Hippocampal formation (tissue), 2 donors: ENCODE measurements at regions not wholly inside any gene's neighbourhood (a gene's known extent, or its start where the extent isn't known, plus 50 kb on each side); places are given as distances from the start of the nearest gene placed in this dataset.

ENCODE experiments used
- DNase-seq, 2 donors: peaks; one replicate each; lab custom pipeline; 2025; lab: John Stamatoyannopoulos, UW

DNA sequence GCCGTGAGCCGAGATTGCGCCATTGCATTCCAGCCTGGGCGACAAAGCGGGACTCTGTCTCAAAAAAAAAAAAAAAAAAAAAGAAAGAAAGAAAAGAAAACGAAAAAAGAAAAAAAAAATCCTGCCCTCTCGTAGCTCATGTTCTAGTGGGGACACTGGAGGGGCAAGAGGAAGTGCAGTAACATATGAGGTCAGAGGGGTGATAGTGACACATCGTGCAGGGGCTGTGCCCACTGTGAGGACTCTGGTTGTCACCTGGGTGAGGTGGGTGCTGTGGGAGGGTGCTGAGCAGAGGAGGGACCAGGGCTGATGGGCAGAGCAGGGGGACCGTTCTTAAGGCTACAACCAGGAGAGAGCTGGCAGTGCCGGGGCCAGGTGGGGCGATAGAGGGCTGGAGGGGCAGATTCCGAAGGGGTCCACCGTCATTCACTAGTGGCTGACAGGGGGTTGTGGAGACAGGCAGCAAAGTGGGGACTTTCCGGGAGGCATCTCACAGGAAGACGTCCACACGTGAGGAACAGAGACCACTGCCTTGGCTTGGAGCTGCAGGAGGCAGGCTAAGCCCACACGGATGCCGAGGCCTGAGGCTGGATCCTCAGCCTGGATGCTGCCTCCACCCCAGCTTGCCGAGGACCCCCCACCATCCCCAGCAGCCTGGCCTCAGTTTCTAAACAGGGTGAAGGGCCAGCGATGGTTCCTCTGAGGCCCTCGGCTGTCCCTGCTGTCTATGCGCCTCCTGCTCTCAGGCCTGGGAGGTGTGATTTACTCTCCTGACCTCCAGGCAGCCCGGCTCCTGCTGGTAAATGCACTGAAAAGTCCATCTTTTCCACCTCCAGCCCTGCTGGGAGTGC is 154.3 kb upstream of the IQSEC1 start:
- DNase-seq, result no peak

DNA sequence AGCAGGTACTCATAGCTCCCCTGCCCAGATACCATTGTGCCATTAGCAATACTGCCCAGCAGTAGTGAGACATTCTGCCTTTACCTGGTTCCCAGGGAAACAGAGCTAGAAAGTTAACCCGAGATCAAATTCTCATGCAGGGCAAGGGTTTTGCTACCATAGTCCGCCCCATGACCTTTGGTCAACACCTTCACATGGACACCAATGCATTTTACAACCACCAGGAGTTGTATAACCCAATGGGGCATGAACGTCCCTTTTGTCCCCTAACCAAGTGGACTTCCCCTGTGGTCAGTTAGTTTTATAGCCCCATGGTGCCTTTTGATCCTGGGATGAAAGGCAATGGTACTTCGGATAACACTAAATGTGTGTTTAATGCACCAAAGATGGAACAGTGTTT is 151.7 kb upstream of the IQSEC1 start:
- DNase-seq, result no peak

DNA sequence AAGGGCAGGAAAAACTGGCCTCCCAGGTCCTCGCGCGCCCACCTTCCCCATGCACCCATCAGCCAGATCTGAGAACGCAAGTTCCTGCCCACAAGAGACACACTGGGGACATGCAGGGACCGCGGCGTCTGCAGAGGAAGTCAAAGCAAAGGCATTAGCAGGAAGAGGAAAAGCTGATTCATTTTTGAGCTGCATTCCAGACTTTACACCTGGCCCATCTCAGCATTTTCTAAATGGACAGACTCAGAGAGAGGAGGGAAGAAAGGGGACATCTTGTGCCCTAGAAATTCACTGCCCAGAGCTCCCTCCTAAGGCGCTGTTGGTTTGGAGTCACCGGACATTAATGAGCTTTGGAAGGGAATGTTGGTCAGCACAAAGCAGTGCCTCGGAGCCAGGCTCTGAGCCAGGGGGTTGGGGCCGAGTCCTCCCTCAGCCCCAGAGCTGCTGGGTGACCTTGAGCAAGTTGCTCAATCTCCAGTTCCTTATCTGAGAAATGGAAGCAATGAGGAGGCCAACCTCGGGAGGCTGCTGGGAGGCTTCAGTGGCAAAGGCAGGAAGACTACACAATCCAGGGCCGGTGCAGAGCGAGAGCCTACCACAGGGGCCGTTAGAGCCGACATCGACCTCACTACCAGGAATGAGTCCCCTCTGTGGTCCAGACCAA is 150.5 kb upstream of the IQSEC1 start:
- DNase-seq, result no peak

DNA sequence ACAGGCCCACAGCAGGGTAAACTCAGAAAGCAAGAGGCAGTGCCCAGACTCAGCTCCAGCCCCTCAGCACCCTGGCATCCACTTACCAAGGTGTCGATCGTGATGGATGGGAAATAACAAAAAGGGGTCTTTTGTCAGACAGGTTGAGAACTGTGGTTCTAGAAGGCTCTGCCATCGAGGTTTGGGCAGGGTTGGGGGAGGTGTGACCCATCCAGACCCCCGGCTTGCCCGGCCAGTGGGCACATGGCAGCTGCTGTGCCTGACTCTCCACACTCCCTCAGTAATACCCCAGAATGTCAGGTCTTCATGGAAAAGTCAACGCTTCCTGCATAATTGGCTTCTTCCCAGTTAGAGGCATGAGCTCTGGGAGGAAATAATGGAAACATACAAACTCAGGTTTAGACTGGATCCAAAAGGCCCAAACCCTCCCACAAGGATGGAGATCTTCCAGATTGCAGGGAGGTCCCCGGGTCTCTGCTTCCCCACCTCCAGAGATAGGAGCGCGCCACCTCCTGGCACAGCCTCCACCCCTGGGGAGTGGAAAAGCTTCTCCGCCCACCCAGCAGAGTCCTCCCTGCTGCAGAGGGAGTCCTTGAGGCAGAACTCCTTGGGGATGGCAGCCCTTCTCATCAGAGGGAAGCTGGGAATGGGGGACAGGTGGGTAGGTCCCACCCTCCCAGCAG is 149.8 kb upstream of the IQSEC1 start:
- no peak for DNase-seq

DNA sequence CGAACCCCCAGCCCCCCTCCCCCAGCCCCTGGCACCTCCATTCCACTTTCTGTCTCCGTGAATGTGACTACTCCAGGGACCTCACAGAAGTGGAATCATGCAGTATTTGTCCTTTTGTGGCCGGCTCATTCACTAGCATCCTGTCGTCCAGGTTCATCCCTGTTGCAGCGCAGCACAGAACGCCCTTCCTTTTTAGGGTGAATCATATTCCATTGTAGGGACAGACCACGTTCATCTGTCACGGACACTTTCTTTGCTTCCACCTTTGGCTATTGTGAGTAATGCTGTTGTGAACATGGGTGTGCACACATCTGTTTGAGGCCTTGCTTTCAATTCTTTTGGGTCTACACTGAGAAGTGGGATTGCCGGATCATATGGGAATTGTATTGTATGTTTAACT is 148.9 kb upstream of the IQSEC1 start:
- no peak for DNase-seq

DNA sequence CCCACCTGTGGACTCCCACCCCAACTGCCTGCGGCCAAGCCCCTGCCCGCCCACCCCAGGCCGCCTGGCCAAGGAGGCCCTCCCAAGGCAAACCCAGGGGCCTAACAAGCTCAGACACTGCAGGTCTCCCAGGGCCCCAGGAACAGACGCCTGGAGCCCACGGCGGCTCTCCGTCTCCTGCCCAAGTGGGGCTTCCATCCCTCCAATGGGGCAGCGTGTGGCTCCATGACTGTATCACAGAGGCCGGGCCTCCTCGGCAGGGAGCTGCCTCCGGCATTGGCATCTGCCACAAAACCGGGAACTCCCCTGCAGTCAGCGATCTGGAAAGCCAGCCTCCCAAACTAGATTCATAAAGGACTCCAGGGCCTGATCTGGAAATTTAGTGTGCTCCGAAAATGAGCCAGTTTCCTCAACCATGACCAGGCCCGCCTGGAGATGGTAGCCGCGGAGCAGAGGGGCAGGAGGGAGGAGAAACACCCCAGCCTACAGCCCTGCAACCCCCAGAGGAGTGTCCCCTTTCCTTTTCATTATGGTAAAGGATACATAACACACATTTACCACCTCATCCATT is 148.3 kb upstream of the IQSEC1 start:
- no peak for DNase-seq

DNA sequence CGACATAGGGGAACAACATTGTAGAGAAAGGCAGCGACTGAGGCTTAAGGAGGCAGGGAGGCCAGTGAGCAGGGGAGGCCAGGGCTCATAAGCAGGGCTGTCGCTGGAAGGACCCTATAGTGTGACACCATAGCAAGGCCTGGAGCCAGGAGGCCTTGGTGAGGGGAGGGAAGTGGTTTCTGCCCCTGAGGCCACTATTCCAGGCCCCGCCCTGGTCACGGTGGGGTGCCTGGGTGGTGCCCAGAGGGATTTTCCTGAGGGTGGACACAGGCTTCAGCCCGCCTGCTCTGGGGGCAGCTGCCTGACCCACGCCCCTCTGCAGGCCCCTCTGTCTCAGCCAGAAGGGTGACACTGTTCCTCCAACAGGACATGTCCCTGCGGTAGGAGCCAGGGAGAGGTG is 147.8 kb upstream of the IQSEC1 start:
- no peak for DNase-seq

DNA sequence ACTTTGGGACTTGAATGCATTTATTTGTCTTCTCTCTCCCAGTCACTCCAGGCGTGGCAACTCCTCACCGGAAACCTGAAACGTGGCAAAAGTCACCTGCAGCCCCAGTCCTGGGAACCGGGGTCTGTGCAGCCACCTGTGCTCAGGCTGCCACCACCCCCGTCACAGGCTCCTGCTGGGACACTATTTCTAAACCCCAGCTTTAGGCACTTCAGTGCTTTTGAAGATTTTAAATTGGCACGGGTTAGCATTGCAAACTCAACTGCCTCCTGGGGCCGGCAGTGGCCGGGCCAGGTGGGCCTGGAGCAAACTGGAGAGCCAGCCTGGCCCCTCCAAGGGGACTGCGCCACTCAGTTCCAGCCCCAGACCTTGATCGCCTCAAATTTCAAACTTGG is 146.7 kb upstream of the IQSEC1 start:
- no peak for DNase-seq

DNA sequence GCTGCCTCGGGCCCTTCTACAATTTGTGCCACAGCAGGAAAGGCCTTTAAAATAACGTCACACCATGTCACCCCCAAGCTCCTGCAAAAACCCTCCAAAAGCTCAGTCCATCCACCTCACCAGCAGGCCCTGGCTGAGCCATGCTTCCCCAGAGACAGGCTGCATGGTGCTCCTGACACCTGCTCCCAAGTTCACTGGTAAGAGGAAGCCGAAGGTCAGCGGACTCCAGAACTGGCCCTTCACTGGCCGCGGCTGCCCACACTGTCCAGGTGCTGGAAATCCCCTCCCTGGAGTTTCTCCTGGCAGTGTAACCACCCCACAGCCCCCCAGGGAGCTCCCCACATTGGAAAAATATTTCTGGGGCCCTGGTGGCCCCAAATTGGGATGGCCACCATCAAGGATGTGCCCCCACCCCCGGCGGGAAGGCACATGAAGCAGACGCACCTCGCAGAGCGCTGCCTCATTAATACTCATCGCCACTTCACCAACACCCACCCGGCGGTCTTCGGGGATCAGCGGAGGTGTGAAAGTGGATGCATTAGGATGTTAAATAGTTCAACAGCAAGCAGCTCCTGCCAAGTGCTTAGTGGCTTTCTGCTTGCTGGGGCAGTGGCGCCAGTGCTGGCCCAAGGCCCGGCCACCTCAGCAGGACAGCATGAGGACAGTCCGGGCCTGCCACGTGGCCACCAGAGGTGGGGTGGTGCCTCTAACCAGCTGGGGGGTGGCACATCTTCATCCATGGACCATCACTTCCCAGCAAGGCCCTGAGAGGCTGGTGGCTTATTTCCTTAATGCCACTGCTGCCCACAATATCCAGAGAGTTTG is 146.1 kb upstream of the IQSEC1 start:
- DNase-seq, result no peak

DNA sequence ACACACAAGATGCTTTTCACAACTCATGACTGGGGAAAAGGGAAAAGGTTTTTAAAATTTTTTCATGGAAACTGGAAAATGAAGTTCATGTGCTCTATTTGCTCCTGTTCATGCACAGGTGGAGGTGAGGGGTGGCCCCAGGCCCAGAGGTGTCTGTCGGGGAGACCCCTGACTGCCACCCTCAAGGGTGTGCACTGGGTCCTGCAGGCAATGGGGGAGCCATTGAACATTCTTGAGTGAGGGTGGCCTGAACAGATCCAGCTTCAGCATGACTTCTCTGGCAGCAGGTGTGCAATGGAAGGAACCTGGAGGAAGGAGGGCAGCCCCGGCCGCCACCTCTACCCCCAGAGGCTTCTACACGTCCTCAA is 145.3 kb upstream of the IQSEC1 start:
- no peak for DNase-seq

DNA sequence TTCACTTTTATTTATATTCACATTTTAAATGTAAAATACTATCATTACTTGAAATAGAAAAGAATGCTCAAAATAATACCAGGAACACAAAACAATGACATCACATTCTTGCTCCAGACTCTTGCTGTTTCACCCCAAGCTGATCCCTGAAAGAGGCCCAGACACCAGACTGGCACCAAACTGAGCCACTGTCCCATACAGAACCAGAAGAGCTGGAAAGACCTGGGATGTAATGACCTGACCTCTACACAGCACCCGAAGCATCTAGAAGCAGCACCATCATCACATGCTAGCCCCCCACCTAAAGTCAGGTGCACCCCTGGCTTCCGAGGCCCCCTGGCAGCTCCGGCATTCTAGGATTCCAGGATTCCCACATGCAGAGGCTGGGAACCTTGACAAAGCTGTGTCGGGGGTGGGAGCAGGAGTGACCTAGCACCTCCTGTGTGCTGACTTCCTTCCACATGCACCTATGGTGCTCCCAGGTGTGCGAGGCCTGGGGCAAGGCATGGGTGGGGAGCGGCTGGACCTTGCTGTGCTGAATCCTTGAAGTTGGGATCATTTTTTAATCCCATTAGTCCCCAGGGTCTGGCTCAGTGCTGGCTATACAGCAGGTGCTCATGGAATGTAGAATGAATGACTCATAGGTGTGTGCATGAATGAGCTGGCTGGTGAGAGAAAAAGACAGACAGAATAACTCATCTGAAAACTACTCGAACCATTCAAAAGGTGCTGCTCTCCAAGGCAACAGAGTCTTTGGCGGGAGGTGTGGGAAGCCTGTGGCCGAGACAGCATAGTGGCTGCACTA is 144.7 kb upstream of the IQSEC1 start:
- DNase-seq, result no peak

DNA sequence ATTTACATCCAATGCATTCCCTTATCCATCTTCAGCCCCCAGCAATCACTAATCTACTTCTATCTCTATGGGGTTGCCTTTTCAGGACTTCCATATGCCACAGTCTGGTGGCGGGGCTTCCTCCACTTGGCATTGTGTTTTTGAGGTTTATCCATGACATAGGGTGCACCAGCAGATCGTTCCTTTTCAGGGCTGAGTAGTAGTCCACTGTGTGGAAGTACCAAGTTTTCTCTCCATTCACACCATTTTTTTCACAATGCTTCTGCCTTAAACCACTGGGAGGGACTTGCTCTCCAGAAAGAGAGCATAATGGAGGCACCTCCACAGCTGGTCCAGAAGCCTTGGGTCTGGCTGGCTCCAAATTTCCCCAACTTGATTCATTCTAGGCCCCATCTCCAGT is 144.0 kb upstream of the IQSEC1 start:
- no peak for DNase-seq

DNA sequence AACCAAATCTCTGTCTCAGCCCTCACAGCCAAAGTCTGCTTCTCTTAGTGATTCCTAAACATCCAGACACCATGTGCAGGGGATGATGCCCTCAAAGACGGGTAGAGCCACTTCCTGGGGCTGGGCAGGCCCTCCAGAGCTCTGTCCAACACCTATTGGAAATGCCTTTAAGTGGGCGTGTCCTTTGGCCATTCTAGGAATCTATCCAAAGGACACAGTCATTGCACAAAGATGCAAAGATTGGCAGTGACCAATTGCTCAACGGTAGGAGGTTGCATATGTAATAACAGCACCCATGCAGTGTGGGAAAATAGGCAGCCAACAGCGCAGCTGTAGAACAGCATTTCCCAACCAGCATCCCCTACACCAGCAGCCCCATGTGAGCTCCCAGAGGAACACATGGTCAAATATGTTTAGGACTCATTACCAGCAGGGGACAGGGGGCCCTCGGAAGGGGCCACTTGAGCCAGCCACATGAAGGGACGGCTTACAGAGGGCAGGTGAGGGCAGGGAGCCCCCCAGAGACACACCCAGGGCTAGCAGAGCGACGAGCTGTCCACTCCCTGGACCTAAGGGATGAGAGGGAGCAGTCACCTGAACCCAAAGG is 142.8 kb upstream of the IQSEC1 start:
- no peak for DNase-seq

DNA sequence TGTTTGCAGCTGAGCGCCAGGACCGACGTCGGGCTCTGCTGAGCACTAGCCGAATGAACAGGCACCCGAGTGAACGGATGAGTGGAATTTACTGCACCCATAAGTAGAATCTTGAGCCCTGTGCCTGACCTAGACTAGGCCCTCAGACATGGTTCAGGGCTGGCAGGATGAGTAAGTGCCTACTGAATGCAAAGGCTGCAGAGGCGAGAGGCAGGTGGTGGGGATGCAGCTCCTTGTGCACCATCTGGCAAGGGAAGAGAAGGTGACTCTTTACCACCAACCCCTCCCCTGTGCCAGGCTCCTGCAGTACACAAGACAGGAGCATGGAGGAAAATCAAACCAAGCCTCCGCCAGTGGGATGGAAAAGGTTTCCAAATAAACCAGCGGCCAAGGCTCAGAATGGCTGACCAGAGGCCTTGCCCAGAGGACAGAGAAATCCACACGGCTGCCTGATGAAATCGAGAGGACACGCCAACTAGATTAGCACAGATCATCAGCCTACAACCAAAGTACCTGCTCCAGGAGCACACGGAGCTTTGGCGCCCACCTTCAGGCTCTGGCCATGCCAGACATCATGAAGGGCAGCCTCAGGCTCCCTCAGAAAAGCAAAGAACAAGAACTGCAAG is 141.7 kb upstream of the IQSEC1 start:
- no peak for DNase-seq

DNA sequence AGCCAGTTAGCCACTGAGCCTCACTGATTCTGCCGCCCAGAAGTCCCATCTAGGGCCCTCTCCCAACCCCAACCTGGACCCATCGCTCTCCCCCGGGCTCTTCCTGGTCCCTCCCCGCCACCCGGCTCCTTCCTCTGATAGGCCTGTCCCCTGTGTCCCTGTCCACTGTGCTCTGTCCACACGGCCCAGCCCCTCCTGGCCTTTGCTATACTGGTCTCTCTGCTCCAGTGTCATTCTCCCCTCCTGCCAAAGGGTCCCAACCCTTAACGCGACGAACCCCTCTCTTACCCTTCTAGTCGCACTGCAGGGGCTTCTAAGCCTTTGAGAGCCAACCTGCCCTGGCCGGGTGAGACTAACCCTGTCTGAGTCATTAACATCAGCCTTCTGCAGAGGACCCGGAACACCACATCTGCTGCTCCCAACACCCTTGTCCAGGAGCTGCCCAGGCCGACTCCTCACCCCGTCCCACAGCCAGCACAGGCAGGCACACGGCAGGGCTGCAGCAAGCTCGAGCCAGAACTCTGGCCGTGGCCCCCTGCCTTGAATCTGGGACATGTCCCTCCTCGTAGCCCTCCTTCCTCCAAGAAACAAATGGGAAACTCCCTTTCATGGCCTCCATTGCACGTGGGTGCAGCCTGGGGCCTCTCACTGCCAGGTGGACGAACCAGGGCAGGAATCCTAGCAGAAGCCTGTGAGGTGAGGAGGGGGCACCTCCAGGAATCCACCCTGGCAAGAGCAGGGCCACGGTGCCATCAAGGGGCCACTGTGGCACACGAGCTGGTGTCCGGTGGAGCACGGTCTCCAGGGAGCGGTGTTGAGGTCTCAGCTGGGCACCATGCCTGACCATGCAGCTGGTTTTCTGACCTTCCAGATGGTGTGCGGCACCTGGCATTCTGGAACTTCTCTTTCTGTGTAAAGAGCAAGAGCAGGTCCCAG is 140.9 kb upstream of the IQSEC1 start:
- DNase-seq, result no peak

DNA sequence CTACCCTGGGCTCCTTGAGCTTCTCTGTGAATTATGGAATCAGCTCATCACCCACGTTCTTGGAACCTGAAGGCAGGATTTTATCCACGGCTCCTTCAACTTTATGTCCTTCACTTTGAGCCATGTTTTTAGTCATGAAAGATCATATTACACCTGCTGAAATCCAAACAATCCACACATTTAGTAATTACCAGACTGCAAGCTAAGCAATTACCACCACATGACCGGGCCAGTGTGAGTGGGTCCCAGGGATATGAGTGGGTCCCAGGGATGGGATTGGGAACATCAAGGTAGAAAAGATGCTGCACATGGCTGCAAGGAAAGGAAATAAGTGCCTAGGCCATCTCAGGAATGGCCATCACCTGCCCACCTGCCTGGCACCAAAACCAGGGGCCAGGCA is 140.3 kb upstream of the IQSEC1 start:
- no peak for DNase-seq

DNA sequence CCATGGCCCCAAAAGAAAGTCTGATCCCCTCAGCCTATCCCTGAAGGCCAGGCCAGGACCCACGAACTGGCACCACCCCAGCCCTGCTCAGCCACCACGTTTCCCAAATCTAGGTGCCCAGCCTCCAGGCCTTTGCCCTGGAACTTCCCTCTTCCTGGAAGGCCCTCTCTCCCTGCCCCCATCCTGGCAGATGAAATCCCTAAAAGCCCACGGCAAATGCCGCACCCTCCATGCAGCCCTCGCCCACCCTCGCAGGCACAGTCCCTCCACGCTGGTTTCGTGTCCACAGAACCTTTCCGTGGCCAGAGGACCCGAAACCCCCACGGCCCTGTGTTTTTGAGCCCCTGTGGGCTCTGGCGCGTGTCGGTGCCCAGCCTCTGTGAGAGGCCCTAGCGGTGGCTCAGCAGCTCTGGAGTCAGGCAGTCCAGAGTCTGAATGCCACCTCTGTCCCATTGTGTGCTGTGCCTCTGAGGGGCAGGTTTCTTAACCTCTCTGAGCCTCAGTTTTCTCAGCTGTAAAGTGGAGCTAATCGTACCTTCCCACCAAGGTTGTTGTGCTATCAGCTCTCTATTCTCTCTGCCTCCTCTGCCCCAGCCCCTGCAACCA is 138.5 kb upstream of the IQSEC1 start:
- no peak for DNase-seq

DNA sequence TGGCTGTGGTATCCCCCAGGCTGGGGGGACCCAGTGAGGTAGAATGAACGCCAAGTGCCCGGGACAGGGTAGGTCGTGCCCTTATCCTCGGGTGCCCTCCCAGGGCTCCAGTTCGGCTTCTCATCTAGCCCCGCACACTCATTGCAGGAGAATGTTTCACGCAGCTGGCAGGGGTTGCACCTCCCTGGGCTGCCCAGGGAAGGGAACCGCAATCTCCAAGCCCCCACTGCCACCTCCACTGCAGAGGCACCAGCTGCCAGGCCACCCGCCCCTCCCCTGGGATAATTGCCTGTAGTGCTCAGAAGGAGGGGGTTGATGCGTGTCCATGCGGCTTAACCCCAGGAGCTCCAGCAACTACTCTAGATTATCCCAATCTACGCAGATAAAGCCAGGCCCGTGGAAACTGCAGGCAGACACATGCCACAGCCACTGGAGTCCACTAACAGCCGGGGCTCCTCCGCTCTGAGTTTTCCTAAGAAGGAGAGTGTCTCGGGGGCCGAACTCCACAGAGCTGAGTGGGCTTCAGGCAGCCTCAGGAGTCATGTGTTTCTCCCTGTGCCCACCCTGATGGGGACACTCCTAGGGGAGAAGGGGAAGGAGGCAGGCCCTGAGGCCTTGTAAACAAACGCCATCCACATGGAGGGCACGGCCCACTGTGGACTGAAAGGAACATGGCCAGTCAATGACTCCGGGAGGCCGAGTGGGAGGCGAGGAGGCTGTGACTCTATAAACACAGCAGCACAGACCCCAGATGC is 137.2 kb upstream of the IQSEC1 start:
- DNase-seq, result no peak
